ENCODE measurements at regions not wholly inside any gene's neighbourhood (a gene's known extent, or its start where the extent isn't known, plus 50 kb on each side); places are given as distances from the start of the nearest gene placed in this dataset.
A peak's percentile ranks its signal among the peaks of the same experiment; 100 is the strongest.

DNA sequence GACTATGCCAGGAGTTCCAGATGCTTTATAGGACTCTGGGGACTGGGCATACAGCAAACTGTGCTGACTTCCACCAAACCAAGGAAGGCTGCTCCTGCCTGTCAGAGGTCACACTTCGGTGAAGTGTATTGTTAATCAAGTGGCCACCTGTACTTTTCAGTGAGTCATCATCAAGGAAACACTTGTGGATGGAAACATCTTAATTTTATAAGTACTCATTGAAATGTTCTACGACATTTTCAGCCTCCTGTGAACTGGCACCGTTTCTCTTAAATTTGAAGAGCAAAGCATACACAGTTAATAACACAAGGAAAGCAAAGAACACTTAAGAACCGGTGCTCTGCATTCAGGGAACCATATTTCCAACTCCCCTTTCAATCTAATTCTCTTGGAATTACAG lies 801.7 kb upstream of the DPPA4 start:
- no peak for DNase-seq

DNA sequence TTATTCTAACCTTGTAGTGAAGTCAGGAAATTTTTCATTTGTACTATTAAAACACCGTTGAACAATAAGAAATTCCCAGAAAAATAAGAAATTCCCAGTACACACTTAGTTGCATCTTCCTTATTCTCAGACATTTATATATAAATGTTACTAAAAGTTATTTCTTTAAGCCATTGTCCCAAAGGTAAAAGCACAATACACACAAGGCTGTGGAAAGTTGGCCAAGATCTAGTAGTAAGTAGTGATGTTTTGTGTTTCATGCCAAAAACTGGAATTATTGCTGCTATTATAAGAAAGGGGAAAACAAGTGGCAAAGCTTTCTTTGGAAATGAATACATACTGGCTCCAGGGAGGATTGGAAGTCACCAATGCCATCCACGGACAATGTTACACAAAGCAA lies 802.5 kb upstream of the DPPA4 start:
- no peak for DNase-seq

DNA sequence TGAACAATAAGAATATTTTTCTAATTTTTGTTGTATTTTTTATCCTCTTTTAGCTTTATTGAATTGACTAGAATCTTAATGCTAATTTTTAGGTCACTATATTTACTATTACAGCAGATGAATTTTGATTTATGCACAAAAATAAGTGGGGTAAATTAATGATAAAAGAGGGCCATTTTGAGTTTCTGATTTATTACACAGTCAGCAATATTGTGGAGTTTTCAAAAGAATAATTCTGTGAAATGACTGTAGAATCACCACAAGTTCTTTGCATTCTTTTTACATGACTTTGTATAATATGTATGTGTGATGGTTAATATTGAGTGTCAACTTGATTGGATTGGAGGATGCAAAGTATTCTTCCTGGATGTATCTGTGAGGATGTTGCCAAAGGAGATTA lies 812.4 kb upstream of the DPPA4 start:
- DNase-seq: no peak

DNA sequence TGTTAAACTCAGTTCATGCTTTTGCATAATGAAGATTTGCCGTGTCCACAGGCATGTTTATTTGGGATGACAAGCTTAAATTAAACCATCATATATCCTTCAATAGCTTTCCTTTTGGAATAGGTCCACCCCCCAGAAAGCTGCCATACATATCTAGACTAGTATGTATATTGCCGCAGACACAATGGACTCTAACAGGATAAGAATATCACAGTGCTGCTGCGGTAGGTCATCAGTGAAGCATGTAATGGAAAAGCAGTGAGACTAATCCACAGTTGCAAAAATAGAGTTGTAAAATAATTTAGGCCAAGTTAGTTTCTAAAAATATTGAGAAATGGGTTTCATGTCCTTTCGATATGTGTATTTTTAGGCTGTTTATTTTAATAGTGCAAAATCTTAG lies 819.9 kb upstream of the DPPA4 start:
- DNase-seq: no peak

DNA sequence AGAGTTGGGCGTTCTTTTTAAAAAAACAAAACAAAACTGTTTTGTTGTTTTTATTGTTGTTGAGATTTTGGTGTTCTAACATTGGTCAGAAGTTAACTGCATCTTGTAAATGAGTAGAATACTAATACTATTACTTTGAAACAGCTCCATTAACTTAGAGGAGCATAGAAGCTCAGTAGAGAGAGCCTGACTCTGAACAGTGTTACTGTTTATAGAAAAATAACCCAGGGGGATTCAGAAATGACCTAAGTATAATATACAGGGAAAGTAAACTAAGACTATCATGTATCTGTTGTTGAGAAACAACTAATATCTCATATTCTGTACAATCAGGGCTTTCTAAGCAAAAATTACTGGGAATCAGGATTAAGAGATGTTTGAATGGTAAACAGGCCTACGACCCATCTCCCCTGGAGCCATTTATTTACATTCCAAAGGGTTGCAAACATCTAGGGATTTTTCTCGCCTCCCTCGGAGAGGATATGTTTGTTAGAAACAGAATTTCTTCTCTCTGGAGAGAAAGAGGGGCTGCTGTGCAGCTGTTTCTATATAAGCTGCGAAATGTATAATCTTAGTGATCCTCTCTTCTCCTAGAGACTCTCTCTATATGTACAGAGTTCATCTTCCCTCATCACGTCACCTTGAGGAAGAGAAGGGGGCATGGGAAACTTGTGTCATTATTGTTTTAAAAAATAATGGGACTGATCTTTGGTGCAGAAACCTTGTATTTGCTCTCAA lies 827.5 kb upstream of the DPPA4 start:
- DNase-seq: no peak

DNA sequence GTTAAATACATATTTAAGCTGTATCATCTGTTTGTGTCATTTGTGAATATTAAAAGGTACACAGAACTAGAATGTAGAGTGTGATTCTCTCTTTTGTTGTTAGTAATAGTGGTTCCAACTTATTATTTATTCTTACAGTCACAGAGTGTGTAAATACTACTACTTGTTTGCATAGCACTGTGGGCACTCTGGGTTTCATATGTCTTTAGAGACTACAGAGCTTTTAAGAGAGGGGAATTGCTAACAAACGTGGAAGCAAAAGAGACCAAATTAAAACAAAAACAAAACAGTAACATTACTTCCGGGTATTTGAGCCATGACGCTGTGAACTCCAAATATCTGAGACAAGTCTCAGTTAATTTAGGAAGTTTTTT lies 828.0 kb upstream of the DPPA4 start:
- DNase-seq: no peak

DNA sequence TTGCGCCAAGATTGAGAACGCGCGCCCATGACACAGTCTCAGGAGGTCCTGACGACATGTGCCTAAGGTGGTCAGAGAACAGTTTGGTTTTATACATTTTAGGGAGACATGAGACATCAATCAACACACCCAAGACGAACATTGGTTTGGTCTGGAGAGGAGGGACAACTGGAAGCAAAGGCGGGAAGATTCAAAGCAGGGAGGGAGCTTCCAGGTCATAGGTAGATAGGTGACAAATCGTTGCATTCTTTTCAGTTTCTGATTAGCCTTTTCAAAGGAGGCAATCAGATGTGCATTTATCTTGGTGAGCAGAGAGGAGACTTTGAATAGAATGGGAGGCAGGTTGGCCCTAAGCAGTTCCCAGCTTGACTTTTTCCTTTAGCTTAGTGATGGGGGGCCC lies 828.4 kb upstream of the DPPA4 start:
- no peak for DNase-seq

DNA sequence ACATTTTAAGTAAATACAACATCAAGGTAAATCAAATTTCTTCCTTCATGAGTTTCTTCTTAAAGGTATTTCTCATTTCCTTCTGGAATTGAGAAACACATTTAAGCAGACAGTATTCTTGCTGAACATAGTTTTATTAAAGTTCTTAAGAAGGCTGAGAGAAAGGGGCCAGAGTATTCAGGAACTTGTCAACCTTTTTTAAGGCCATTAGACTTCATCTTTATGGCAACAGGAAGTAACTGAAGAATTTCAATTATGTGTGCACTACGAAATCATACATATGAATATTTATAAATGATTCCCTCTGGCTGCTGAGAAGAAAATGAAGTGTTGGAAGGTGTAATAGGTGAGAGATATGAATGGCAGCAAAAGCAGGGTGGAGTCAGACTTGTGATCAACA lies 829.4 kb upstream of the DPPA4 start:
- no peak for DNase-seq

DNA sequence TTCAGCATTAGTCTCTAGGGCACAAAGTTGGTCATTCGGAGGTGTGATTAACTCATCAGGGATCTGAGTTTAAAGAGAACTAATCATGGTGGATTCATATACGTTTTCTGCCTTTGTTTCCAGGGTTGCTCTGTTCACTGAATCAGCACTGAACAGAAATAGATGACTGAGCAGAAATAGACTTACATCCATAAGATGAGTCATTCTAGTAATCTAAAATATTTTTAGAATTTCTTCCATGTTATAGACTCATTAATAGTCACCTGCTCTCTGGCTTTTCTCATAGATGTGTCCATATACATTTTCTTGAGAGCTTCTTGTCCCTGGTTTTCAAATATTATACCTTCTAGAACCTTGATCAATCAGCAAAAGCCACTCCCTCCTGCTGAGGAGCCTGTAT lies 837.6 kb upstream of the DPPA4 start:
- DNase-seq: no peak

DNA sequence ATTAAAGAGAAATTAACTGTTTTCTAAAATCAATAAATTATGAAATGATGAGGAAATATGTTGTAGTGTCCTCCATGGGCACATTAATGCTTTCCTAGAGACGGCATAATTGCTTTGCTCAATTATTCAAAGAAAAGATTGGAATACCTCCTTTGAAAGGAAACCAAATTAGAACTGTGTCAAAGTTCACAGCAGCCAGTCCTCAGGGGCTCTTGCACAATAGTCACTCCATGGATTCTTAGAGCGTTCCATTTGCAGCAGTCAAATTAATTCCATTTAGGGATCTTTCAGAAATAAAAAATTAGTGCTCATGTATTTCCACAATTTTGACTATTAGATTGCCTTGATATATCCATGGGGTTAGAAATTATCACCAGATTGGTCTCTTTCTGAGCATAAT lies 841.6 kb upstream of the DPPA4 start:
- DNase-seq: no peak

DNA sequence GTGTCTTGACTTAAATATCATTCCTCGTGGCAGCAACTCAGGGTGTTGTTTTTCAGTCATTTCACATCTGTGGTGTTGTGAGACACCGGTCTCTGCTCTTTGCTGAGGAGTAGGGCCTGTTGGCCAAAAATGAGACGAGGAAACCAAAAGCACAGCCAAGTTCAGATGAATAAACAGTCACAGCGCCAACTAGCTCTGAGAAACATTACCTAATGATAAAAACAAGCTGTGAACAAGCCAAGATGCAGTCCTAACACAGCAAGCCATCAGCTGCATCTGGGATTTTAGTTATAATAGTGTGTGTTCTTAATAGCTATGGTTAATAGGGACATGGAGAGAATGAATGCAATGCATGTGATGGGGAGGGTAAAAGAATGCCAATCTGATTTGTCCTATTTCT lies 843.4 kb upstream of the DPPA4 start:
- DNase-seq: no peak

DNA sequence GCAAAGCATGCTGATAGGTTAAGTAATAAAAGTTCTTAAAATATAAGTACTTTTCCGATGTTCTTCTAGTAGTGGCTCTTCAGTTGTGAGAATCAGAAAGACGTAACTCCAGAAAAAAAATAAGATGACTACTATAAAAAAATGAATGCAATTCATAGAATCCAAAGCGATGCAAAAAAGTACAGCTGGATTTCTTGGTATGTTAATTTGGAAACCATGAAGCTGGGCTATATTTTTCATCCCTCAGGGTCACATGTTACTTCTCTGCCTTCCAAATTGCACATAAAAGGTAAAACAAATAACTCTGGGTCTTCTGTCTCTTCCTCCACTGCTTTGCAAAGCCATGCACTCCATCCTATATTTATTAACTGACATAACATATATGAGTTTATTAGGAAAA lies 843.9 kb upstream of the DPPA4 start:
- no peak for DNase-seq

DNA sequence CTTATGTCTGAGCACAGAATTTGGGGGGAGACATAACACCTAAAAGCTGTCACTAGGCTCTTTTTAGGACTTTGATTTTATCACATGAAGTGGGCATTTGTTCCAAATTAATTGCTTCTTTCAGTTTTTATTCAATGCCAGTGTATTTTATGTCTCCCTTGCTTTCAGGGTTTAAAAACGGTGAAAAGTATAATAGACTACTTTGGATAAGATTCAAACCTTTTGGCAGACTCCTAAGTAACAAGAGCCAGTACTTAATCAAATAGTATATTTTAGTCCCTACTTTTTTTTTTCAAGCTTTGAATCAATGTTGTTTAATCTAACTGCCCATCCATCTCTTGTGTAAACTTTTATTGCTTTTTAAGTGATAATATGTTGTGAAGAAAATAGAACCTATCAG lies 847.2 kb upstream of the DPPA4 start:
- DNase-seq: no peak

DNA sequence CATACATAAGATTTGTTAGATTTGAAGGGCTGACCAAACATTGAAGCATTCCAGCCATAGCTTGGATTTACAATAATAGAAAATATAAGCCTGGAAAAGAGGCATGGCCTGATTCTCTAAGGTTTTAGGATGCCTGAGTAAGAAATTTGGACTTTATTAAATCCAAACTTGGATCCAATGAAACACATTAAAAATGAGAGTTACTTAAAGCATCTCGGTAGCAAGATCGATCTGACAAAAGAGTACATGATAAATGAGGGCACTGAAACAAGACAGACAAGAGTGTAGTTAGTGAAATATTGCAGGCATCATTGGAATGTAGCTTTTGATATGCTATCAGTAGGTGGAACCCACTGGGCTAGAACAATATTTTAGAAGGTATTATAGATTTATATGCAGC lies 855.7 kb upstream of the DPPA4 start:
- DNase-seq: no peak

DNA sequence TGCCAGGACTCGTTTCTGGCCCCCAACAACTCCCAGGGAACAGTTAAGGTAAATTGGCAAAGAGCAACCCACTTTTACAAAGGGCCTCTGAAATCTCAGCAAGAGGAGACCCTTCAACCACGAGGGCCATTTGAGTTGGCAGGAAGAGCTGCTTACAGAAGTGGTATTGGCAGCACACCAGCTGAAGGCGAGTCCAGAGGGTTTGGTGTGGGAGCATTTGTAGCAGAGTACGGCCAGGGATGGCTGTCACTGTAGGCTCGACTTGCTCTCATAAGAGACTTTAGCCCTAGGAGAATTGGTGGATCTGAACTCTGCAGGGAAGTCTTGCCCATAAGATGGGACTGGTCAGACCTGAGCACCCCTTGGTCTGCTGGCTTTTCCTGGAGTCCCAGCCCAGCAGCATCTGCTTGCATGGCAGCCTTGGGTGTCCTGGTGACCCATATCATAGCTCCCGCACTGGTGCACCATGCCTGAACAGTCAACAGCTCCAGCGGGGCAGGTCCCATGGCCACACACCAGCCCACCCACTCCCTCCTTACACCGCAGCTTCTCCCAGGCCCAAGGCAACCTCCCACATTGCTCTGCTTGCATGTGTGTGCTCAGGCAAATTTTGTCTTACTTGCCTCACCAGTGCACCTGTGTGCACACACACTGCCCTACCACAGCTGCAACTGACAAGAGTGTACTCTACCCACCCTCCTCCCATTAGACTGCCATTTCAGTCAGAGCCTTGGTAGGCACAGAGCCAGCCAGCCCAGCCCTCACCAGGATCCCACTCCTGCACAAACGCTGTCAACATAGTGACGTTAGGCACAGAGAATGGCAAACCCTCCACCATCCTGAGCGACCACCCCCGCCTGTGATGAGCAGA lies 861.6 kb upstream of the DPPA4 start:
- DNase-seq: peak; percentile 61

DNA sequence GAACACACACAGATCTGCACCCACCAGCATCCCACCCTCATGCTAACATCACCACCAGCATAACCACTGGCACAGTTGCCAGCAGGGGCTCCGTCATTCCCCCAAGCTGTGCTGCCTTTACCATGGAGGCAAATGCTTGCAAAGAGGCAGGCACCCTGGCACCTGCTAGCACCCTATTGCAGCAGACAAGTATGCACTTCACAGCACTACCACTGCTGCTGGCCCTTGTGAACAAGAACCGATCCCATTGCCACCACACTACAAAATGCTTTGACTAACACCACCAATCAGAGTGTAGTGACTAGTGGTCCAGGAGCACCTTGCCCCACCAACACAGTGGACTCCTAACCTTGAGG lies 862.2 kb upstream of the DPPA4 start:
- no peak for DNase-seq

DNA sequence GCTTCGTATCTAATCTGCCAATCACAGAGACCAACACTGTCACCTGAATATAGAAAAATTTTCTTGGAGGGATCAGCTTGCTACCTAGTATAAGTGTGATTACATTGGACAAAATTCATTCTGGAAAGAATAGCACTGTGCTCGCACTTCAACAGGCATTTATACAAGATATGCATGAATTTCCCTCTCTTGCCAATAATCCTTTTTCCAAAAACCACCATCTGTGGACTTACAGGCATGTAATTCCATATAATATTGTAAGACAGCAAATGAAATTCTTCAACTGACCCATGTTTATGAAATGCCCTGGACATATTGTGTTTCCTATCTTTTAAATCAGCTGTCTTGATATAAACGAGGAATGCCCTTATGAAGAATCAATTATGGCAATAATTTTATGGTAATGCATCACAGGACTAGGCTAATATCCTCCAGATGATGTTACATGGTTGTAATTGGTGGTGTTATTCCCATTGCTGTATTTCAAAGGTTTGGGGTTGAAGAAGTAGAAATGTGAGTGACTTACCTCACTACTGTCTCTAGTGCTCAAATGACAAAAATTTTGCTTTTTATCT lies 861.4 kb upstream of the NECTIN3 start:
- DNase-seq: no peak

DNA sequence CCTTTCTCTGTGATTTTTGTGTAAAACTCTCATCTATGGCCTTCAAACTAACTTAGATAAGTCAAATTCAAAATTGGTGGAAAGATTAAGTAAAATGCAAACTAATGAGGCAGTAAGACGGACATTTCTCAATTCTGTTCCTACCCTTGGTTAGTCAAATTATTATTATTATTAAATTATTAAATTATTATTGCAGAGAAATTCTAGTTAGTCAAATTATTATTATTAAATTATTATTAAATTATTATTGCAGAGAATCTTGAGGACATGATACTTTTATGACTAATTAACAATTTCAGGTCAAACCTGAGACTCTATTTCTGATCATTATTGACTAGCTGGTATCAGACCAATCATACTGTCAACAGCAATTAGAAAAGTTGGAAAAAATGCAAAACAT lies 845.0 kb upstream of the NECTIN3 start:
- DNase-seq: no peak

DNA sequence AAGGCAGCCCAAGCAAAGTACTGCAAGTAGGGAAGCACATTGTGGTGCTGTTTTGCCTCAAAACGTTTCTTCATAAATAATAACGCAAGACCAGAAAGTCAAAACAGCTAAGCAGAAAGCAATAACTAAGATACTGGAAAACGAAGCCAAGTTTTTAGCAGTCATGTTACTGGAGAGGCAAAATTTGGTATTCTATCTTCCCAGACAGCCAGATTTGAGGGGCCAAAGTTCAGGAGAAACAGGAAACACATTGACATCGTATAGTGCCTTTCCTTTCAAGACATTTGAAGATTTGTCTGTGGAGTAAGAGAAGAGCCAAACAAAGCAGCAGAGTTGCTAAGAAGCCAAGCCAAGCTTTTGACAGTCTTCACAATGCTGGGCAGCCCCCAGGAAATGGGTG lies 843.6 kb upstream of the NECTIN3 start:
- no peak for DNase-seq

DNA sequence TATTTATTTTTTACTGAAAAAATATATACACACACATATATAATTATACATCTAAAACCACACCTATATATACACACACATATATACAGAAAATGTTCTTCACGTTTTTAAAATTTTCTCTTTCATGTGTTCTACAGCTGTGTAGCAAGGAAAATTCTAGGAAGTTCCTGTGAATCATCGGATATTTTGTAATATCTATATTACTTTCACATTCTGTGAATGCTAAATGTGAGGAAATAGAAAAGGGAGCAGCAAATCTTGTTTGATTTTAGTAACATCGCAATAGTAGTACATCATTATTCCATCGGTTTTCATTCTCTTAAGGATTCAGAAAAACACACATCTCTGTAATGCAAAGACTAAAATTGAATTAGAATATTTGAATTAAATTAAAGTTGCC lies 836.8 kb upstream of the NECTIN3 start:
- DNase-seq: no peak

DNA sequence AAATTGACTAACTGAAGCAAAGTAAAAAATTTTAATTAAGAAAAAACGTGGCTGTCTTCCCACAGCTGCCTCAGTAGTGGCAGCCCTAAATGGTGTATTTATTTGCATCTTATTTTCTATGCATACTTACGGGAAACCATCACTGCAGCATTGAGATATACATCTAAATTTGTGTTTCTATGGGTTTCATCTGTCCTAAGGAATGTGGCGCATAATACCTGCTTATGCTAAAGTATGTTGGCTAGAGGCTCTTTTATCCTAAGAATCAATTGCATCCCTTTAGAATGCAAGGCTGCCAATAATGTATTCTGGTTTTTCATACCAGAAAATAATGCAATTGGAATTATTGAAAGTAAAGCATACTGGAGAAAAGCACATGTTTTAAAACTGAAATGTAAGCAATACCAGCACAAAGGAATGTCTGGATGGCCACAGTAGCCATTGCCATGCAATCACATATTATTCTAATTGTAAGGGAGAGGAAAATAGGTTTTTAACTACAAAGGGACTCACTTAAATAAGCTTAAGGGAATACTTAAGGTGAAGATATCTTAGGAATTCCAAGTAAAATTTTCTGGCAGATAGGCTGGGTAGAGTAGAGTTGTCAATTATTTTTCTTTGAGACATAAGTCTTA lies 834.5 kb upstream of the NECTIN3 start:
- DNase-seq: no peak

DNA sequence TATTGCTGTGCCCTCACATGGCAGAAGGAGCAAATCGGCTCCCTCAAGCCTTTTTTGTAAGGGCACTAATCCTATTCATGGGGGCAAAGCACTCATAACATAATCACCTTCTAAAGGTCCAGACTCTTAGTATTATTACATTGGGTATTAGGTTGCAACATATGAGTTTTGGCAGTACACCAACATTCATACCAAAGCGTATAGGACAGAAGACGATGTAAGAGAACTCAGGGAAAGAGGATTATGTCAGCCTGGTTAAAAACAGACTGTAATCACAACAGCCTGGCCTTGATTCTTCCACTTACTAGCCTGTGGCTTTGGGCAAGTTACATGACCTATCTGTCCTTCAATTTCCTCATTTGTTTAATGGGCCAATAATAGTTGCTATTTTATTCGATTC lies 828.5 kb upstream of the NECTIN3 start:
- no peak for DNase-seq

DNA sequence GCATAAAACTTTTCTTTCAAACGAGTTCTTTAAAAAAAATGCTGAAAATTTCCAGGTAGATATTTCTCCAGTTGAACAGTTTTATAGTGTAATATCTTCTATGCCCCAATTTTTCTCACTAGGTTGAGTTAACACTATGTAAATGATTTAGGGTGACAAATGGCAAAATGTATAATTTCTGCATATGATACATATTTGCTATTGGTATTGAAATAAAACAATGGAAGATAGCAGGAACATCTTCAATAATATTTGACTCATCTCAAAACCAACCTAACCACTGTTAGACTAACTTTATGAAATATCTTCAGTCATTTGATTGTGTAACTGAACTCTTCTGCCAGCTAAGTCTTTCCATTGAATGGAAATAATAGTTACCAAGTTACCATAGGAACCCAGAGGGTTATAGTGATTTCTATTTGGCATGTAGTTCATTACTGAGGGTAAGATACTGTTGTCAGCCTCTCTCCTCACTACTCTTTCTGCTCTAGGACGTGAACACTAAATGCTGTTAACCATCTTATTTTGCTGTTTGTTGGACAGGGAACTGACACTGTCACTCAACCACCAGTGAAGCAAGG lies 824.7 kb upstream of the NECTIN3 start:
- no peak for DNase-seq

DNA sequence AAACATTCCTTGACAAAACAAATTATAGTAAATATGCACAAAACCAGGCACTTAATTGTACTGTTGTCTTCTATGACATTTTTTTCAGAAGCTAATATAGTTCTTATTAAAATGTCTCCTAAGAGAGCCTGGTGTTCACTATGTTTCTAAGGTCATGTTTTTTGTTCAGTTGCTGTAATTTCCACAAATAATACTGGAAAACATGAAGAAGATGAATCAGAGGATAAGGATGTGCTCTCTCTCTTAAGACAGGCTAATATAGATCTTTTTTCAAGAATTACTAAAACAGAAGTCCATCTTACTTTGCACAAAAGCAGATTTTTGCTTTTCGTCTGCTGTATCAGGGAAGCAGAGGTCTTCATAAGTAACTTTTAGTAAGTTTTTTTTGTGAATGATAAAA lies 823.0 kb upstream of the NECTIN3 start:
- no peak for DNase-seq
